Progenitor cell of endocrine pancreas (in vitro differentiated cells): ENCODE measurements at regions not wholly inside any gene's neighbourhood (a gene's known extent, or its start where the extent isn't known, plus 50 kb on each side); places are given as distances from the start of the nearest gene placed in this dataset.

Experiments
- DNase-seq: peaks from one replicate; pipeline ENCODE4 v3.0.0; 2021; ENCODE audit warnings: low spot score; ENCODE audit not compliant: unreplicated experiment
- H3K27ac Mint-ChIP-seq: 2 replicates; pipeline ENCODE4 v1.8.0; 2021; ENCODE audit warnings: mild to moderate bottlenecking, moderate library complexity, mixed read lengths
- H3K27me3 Mint-ChIP-seq: 2 replicates; pipeline ENCODE4 v1.8.0; 2021; ENCODE audit warnings: mixed read lengths
- H3K36me3 Mint-ChIP-seq: 2 replicates; pipeline ENCODE4 v1.8.0; 2022; ENCODE audit warnings: mixed read lengths; ENCODE audit not compliant: insufficient read depth
- H3K4me1 Mint-ChIP-seq: 2 replicates; pipeline ENCODE4 v1.8.0; 2021; ENCODE audit warnings: low read depth, mixed read lengths
- H3K4me3 Mint-ChIP-seq: 2 replicates; pipeline ENCODE4 v1.8.0; 2021; ENCODE audit warnings: low read depth, mild to moderate bottlenecking, moderate library complexity, mixed read lengths
- H3K9me3 Mint-ChIP-seq: 2 replicates; pipeline ENCODE4 v1.8.0; 2021; ENCODE audit warnings: low read depth, mixed read lengths
- TF ChIP-seq, protein P1 (sequence below): fragments of 200-600 bp; sonication (generic); IDR thresholded peaks from one replicate; pipeline ENCODE4 v1.5.0; 2021; ENCODE audit warnings: antibody characterized with exemption, mild to moderate bottlenecking; ENCODE audit not compliant: unreplicated experiment

DNA sequence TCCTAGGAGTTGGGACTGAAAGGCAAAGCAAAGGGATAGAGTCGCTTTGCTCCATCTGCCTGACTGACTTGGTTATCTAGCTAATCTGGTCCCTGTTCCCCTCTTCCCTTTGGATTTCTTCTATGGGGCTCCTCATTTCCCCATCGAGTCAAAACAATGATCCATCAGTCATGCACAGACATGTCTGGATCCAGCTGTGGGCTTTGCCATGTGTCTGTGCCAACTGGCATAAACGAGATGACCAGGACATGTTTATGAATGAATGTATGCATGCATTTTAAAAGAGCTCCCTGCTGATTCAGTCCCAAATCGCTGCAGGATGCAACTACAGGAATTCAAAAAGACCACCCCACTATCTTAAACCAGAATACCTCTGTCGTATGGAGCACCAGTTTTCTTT is 122.0 kb downstream of the ARL4A start:
- no peak overlapping the region for H3K4me3 Mint-ChIP-seq
- H3K27me3 Mint-ChIP-seq = no peaks in the 10 kb centered on the region
- TF ChIP-seq, protein P1, sequence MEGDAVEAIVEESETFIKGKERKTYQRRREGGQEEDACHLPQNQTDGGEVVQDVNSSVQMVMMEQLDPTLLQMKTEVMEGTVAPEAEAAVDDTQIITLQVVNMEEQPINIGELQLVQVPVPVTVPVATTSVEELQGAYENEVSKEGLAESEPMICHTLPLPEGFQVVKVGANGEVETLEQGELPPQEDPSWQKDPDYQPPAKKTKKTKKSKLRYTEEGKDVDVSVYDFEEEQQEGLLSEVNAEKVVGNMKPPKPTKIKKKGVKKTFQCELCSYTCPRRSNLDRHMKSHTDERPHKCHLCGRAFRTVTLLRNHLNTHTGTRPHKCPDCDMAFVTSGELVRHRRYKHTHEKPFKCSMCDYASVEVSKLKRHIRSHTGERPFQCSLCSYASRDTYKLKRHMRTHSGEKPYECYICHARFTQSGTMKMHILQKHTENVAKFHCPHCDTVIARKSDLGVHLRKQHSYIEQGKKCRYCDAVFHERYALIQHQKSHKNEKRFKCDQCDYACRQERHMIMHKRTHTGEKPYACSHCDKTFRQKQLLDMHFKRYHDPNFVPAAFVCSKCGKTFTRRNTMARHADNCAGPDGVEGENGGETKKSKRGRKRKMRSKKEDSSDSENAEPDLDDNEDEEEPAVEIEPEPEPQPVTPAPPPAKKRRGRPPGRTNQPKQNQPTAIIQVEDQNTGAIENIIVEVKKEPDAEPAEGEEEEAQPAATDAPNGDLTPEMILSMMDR = no peak
- H3K9me3 Mint-ChIP-seq = peaks cover 3% of the 10 kb centered on the region
- DNase-seq = no peak
- H3K4me1 Mint-ChIP-seq = no peaks in the 10 kb centered on the region
- no peak overlapping the region for H3K27ac Mint-ChIP-seq
- H3K36me3 Mint-ChIP-seq = no peaks in the 10 kb centered on the region

DNA sequence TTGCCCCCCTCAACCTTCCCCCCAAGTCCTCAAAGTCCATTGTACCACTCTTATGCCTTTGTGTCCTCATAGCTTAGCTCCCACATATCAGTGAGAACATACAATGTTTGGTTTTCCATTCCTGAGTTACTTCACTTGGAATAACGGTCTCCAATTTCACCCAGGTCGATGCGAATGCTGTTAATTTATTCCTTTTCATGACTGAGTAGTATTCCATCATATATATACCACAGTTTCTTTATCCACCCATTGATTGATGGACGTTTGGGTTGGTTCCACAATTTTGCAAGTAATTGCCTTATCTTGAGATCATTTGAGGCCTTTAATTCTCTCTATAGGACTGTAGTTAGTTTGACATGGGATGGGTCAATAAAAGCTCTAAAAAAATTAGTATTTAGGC is 124.7 kb downstream of the ARL4A start:
- H3K36me3 Mint-ChIP-seq = no peaks in the 10 kb centered on the region
- H3K27me3 Mint-ChIP-seq = no peaks in the 10 kb centered on the region
- H3K9me3 Mint-ChIP-seq = peaks cover 3% of the 10 kb centered on the region
- no peak overlapping the region for H3K4me3 Mint-ChIP-seq
- H3K27ac Mint-ChIP-seq = no peak overlapping the region
- TF ChIP-seq, protein P1 = no peak
- no peak for DNase-seq
- H3K4me1 Mint-ChIP-seq = no peaks in the 10 kb centered on the region

DNA sequence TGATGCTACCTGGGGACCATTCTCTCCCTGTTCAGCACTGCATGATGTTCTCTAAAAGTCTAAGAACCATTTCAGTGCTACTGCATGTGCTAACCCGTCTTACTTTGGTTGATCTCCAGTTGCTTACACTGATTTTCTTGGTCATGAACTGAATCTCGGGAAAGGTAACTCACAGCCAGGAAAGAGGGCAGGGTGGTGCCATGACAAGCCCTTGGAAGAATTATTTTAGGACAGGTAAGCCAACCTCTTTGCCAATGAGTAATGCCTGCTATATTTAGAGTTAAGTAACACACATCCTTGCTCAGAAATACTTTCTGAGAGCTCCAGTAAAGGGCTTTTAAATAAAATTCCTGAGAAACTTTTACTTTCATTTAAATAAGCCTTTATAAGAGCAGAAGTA is 126.7 kb downstream of the ARL4A start:
- no peaks in the 10 kb centered on the region for H3K27me3 Mint-ChIP-seq
- no peaks in the 10 kb centered on the region for H3K36me3 Mint-ChIP-seq
- no peak overlapping the region for H3K27ac Mint-ChIP-seq
- DNase-seq = no peak
- H3K4me3 Mint-ChIP-seq = no peak overlapping the region
- H3K4me1 Mint-ChIP-seq = no peaks in the 10 kb centered on the region
- peaks cover 3% of the 10 kb centered on the region for H3K9me3 Mint-ChIP-seq
- TF ChIP-seq, protein P1 = no peak

DNA sequence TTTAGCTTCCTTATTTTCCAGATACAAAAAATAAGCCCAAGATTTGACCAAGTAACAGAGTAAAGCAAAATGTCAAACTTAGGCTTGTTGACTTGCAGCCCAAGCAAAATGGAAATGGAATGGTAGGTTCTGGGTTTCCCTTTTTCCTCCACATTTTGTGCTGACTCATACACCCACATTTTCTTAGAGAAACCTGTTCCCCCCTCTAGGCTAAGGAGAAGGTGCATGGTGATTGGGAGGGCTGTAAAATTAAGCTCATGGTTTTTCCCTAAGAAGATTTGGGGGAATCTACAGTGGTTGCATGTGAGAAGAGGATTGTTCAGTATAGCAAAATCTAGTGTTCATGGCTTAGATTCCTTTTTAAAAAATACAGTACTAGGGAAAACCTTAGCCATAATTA is 127.4 kb downstream of the ARL4A start:
- TF ChIP-seq, protein P1 = no peak
- Mint-ChIP-seq H3K27ac (no peak overlapping the region), H3K4me3 (no peak overlapping the region), H3K36me3 (no peaks in the 10 kb centered on the region), H3K4me1 (no peaks in the 10 kb centered on the region), H3K9me3 (peaks cover 3% of the 10 kb centered on the region), H3K27me3 (no peaks in the 10 kb centered on the region)
- no peak for DNase-seq

DNA sequence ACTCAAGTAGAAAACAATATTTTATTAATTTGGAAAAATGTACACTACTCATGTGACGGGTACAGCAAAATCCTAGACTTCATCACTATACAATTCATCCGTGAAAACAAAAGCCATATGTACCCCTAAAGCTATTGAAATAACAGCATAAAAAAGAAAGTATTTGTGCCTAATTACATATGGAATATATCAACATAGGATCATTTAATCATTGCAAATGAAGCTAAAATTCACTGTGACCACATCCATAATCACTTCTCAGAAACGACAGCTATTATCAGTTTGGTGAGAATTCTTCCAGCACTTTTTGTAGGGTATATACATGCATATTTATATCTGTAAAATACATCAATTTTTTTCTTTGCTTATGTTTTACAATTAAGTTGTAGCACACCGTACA is 128.0 kb downstream of the ARL4A start:
- DNase-seq = no peak
- Mint-ChIP-seq H3K4me3 (no peak overlapping the region), H3K27me3 (no peaks in the 10 kb centered on the region), H3K27ac (no peak overlapping the region), H3K9me3 (peaks cover 3% of the 10 kb centered on the region), H3K4me1 (no peaks in the 10 kb centered on the region), H3K36me3 (no peaks in the 10 kb centered on the region)
- TF ChIP-seq, protein P1 = no peak
